OCI-LY7 (cell line): ENCODE measurements at regions not wholly inside any gene's neighbourhood (a gene's known extent, or its start where the extent isn't known, plus 50 kb on each side); places are given as distances from the start of the nearest gene placed in this dataset.

ENCODE experiments used
- BruUV-seq: library from RNA; stranded (reverse); fragments of 400-500 nt; replicated peaks from 2 replicates; lab custom pipeline; 2021; lab: Mats Ljungman, UMichigan
- CTCF ChIA-PET: fragments of 300-600 bp; sonication (Branson Sonifier 250); formaldehyde crosslinking; loops from one replicate; lab custom pipeline; 2022; ENCODE audit warnings: antibody characterized with exemption; ENCODE audit not compliant: unreplicated experiment; lab: Charles Lee
- POLR2A ChIA-PET: fragments of 300-600 bp; sonication (Branson Sonifier 250); formaldehyde crosslinking; loops from one replicate; lab custom pipeline; 2022; ENCODE audit warnings: antibody characterized with exemption; lab: Charles Lee
- DNase-seq: peaks from one replicate; pipeline ENCODE4 v3.0.0-alpha.2; 2015; ENCODE audit warnings: low spot score
- H2AFZ ChIP-seq: fragments of 200-600 bp; sonication (generic), shearing (Covaris generic); 2 replicates; pipeline ENCODE4 v1.6.1; 2014; ENCODE audit warnings: mild to moderate bottlenecking, antibody characterized with exemption, low read length, moderate library complexity
- H3K27ac ChIP-seq: fragments of 200-600 bp; sonication (generic); 2 replicates; pipeline ENCODE4 v1.5.1; 2014; ENCODE audit warnings: mixed run types, low read depth, mild to moderate bottlenecking, moderate library complexity, low read length, inconsistent platforms; ENCODE audit not compliant: poor library complexity, severe bottlenecking
- H3K36me3 ChIP-seq: fragments of 200-600 bp; sonication (generic); 2 replicates; pipeline ENCODE4 v1.6.1; 2014; ENCODE audit warnings: mild to moderate bottlenecking, antibody characterized with exemption, low read length, moderate library complexity, mixed read lengths; ENCODE audit not compliant: insufficient read depth
- H3K4me1 ChIP-seq: fragments of 200-600 bp; sonication (generic); 2 replicates; pipeline ENCODE4 v1.5.1; 2014; ENCODE audit warnings: mild to moderate bottlenecking, low read length; ENCODE audit not compliant: insufficient read depth, poor library complexity, severe bottlenecking
- H3K4me2 ChIP-seq: fragments of 200-600 bp; sonication (generic); 2 replicates; pipeline ENCODE4 v1.6.1; 2014; ENCODE audit warnings: mild to moderate bottlenecking, low read length
- H3K4me3 ChIP-seq: fragments of 200-600 bp; sonication (generic); 2 replicates; pipeline ENCODE4 v1.5.1; 2014; ENCODE audit warnings: mild to moderate bottlenecking, low read depth, low read length; ENCODE audit not compliant: poor library complexity, severe bottlenecking
- H3K79me2 ChIP-seq: fragments of 200-600 bp; sonication (generic); 2 replicates; pipeline ENCODE4 v1.6.1; 2016; ENCODE audit warnings: low read depth, mild to moderate bottlenecking, low read length, moderate library complexity, mixed read lengths; ENCODE audit not compliant: insufficient read depth
- H3K9me2 ChIP-seq: fragments of 200-600 bp; sonication (generic); 2 replicates; pipeline ENCODE4 v1.6.1; 2016; ENCODE audit warnings: mild to moderate bottlenecking, low read length, mixed read lengths; ENCODE audit not compliant: insufficient read depth
- H3K9me3 ChIP-seq: fragments of 200-600 bp; sonication (generic); 2 replicates; pipeline ENCODE4 v1.6.1; 2014; ENCODE audit warnings: mild to moderate bottlenecking, mixed run types, low read length, mixed read lengths
- H4K20me1 ChIP-seq: fragments of 200-600 bp; sonication (generic); 2 replicates; pipeline ENCODE4 v1.6.1; 2014; ENCODE audit warnings: mild to moderate bottlenecking, antibody characterized with exemption, low read length, moderate library complexity, mixed read lengths; ENCODE audit not compliant: insufficient read depth
- CTCF ChIP-seq: fragments of 200-600 bp; sonication (generic); conservative IDR thresholded peaks from 2 replicates; pipeline ENCODE4 v1.5.1; 2014; ENCODE audit warnings: mild to moderate bottlenecking, antibody characterized with exemption, low read length, moderate library complexity, mixed read lengths
- EZH2phosphoT487 ChIP-seq: fragments of 200-600 bp; sonication (generic); IDR thresholded peaks from 2 replicates; pipeline ENCODE4 v1.6.1; 2018; ENCODE audit warnings: low read depth, borderline replicate concordance, mild to moderate bottlenecking, mixed run types, antibody characterized with exemption, low read length, moderate library complexity, mixed read lengths
- intact Hi-C: fragments of 100-400 bp; cut with micrococcal nuclease; formaldehyde crosslinking; loops from one replicate; pipeline ENCODE4 v1.10.0; 2022; ENCODE audit not compliant: unreplicated experiment

- POLR2A ChIA-PET = interaction anchor here (0.5 kb wide), 1 partner anchor 228 kb away, joined by 3 read pairs; no protein-coding TSS in a partner anchor
- Histone ChIP-seq H3K36me3 (no peaks in the 10 kb centered on the region), H3K4me3 (no peak overlapping the region), H3K9me3 (no peaks in the 10 kb centered on the region), H4K20me1 (no peaks in the 10 kb centered on the region), H2AFZ (no peak overlapping the region), H3K9me2 (no peaks in the 10 kb centered on the region), H3K27ac (no peak overlapping the region), H3K4me2 (no peak overlapping the region), H3K4me1 (no peaks in the 10 kb centered on the region), H3K79me2 (no peaks in the 10 kb centered on the region)
- TF ChIP-seq EZH2phosphoT487 = no peak
- TF ChIP-seq CTCF = no peak
- CTCF ChIA-PET = no interaction called here
- DNase-seq = no peak
- BruUV-seq = no TSS peak
- intact Hi-C loops = no loop called here
Observed at GRCh38 chr5:40233268-40233667, 446.4 kb upstream of the PTGER4 start.

- TF ChIP-seq EZH2phosphoT487 (no peak), CTCF (no peak)
- POLR2A ChIA-PET = interaction anchor here (0.6 kb wide), 1 partner anchor 301 kb away, joined by 3 read pairs; no protein-coding TSS in a partner anchor
- no TSS peak for BruUV-seq
- Histone ChIP-seq H3K79me2 (no peaks in the 10 kb centered on the region), H2AFZ (no peak overlapping the region), H3K9me3 (no peaks in the 10 kb centered on the region), H3K9me2 (no peaks in the 10 kb centered on the region), H3K4me3 (no peak overlapping the region), H3K4me1 (no peaks in the 10 kb centered on the region), H3K27ac (no peak overlapping the region), H3K36me3 (no peaks in the 10 kb centered on the region), H3K4me2 (no peak overlapping the region), H4K20me1 (no peaks in the 10 kb centered on the region)
- DNase-seq = no peak
- intact Hi-C loops = no loop called here
- CTCF ChIA-PET = no interaction called here
Observed at GRCh38 chr5:40227931-40228330, 451.8 kb upstream of the PTGER4 start.

- no peak overlapping the region for H3K4me2 ChIP-seq
- intact Hi-C loops = no loop called here
- H3K27ac ChIP-seq = no peak overlapping the region
- no peaks in the 10 kb centered on the region for H3K9me3 ChIP-seq
- H2AFZ ChIP-seq = no peak overlapping the region
- H3K9me2 ChIP-seq = no peaks in the 10 kb centered on the region
- H3K79me2 ChIP-seq = no peaks in the 10 kb centered on the region
- no peaks in the 10 kb centered on the region for H3K36me3 ChIP-seq
- H4K20me1 ChIP-seq = no peaks in the 10 kb centered on the region
- no peak for DNase-seq
- no peak overlapping the region for H3K4me3 ChIP-seq
- ChIA-PET CTCF (no interaction called here), POLR2A (interaction anchor here (1.8 kb wide), 1 partner anchor 8 kb away, joined by 4 read pairs; no protein-coding TSS in a partner anchor)
- BruUV-seq = no TSS peak
- no peak for TF ChIP-seq CTCF
- TF ChIP-seq EZH2phosphoT487 = no peak
- H3K4me1 ChIP-seq = no peaks in the 10 kb centered on the region
Observed at GRCh38 chr5:40227366-40227765, 452.3 kb upstream of the PTGER4 start.
